PFSK-1 (cell line): ENCODE measurements at regions not wholly inside any gene's neighbourhood (a gene's known extent, or its start where the extent isn't known, plus 50 kb on each side); places are given as distances from the start of the nearest gene placed in this dataset.

ENCODE experiments used
- POLR2AphosphoS5 ChIP-seq: IDR thresholded peaks from 2 replicates; pipeline ENCODE4 v1.6.1; 2012; ENCODE audit warnings: low read depth, mild to moderate bottlenecking, control low read depth, low read length, moderate library complexity
- REST ChIP-seq, 2 experiments: IDR thresholded peaks; 2 replicates each; pipeline versions ENCODE4 v1.6.1 to v1.8.0; 2011 to 2012; ENCODE audit warnings: low read depth in 2 of 2, low read length in 2 of 2, control low read depth in 1 of 2, inconsistent platforms in 1 of 2, mild to moderate bottlenecking in 1 of 2, moderate library complexity in 1 of 2; ENCODE audit not compliant: insufficient read depth in 1 of 2
- TAF1 ChIP-seq: IDR thresholded peaks from 2 replicates; pipeline ENCODE4 v1.6.1; 2012; ENCODE audit warnings: low read length, control low read depth, borderline replicate concordance; ENCODE audit not compliant: insufficient read depth

- TF ChIP-seq REST (IDR thresholded peaks at IDR 0.05; ENCODE audit: insufficient read depth in 1 of 2, low read depth in 2 of 2, low read length in 2 of 2) (no peak), POLR2AphosphoS5 (no peak), TAF1 (no peak)
These were observed 623.6 kb downstream of the AACS start for GRCh38 chr12:125688881-125689280.
